IPS-20b (cell line): ENCODE measurements at regions not wholly inside any gene's neighbourhood (a gene's known extent, or its start where the extent isn't known, plus 50 kb on each side); places are given as distances from the start of the nearest gene placed in this dataset.

ENCODE experiments used
- H3K27ac ChIP-seq: one replicate; pipeline ENCODE4 v1.5.1; 2013; ENCODE audit warnings: low read length
- H3K27me3 ChIP-seq: 2 replicates; pipeline ENCODE4 v1.6.1; 2013; ENCODE audit warnings: mild to moderate bottlenecking, low read length, inconsistent platforms; ENCODE audit not compliant: insufficient read depth
- H3K36me3 ChIP-seq: 2 replicates; pipeline ENCODE4 v1.6.1; 2013; ENCODE audit warnings: low read depth, mild to moderate bottlenecking, inconsistent platforms, low read length, moderate library complexity; ENCODE audit not compliant: insufficient read depth
- H3K4me1 ChIP-seq: 2 replicates; pipeline ENCODE4 v1.6.1; 2013; ENCODE audit warnings: mild to moderate bottlenecking, control low read depth, inconsistent platforms, low read length, moderate library complexity; ENCODE audit not compliant: insufficient read depth
- H3K4me3 ChIP-seq: 2 replicates; pipeline ENCODE4 v1.5.1; 2013; ENCODE audit warnings: mild to moderate bottlenecking, low read length, inconsistent platforms
- H3K9ac ChIP-seq: 2 replicates; pipeline ENCODE4 v1.6.1; 2013; ENCODE audit warnings: low read depth, mild to moderate bottlenecking, inconsistent platforms, low read length, moderate library complexity
- H3K9me3 ChIP-seq: 2 replicates; pipeline ENCODE4 v1.6.1; 2013; ENCODE audit warnings: mild to moderate bottlenecking, low read depth, low read length, inconsistent platforms; ENCODE audit not compliant: insufficient read depth

DNA sequence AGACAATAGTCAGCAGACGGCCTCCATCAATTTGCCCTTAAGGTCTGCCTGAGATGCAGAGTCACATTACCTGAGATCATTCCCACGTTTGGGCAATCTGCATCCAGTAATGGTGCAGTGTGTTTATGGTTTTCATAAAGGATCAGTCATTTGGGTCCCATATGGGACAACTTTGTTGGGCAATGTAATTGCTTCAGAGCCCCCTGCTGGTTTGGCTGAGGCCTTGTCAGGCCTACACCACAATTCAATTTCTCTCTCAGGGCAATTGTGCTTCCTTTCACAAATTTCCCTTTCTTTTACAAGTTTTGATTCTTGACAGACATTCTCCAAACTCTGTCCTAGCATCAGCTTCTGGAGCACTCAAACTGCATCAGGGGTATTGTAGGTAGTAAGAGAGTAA lies 191.2 kb upstream of the SSTR1 start:
- Histone ChIP-seq H3K27ac (no peak overlapping the region), H3K27me3 (no peaks in the 10 kb centered on the region), H3K36me3 (peaks cover 6% of the 10 kb centered on the region; the same call in 1 of the 2 replicates), H3K9me3 (peaks cover 29% of the 10 kb centered on the region), H3K4me1 (no peaks in the 10 kb centered on the region), H3K9ac (no peak overlapping the region), H3K4me3 (no peak overlapping the region)

DNA sequence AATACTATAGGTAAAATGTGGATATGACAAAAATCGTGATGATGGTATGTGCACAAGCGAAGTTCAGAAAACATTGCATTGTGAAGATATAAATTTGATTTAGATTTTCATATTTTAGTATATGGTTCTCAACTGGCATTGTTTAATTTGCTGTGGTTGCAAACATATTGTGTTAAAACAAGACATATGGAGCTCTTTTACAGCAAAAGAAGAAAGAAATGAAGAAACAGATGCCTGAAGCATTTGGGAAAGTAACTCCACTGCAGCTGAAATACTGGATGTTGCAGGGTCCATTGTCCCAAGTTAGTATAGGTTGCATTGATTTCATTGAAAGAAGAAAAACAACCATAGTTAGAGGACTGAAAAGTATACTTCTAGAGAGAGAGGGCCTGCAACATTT lies 185.8 kb upstream of the SSTR1 start:
- no peaks in the 10 kb centered on the region for H3K36me3 ChIP-seq
- no peak overlapping the region for H3K27ac ChIP-seq
- H3K27me3 ChIP-seq = no peaks in the 10 kb centered on the region
- H3K4me3 ChIP-seq = no peak overlapping the region
- H3K4me1 ChIP-seq = no peaks in the 10 kb centered on the region
- no peaks in the 10 kb centered on the region for H3K9me3 ChIP-seq
- no peak overlapping the region for H3K9ac ChIP-seq

DNA sequence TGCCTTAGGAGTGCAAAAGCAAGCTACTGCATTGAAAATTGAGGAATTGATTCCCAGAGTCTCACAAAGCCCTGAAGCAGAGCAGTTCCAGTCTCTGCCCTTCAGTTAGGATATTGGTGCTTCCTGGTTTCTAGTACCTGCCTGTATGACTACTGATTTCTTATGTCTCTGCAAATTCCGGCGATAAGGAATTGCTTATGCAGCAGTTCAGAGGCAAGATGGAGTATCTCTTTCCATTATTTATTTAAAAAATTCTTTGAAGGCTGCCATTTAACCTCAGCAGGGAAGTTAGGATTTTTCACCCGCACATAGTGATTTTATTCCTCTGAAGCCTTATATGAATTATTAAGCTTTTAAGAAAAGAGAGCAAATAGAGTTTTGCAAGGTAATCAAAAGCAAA lies 184.9 kb upstream of the SSTR1 start:
- Histone ChIP-seq H3K4me1 (no peaks in the 10 kb centered on the region), H3K4me3 (no peak overlapping the region), H3K9me3 (no peaks in the 10 kb centered on the region), H3K9ac (no peak overlapping the region), H3K27ac (no peak overlapping the region), H3K36me3 (no peaks in the 10 kb centered on the region), H3K27me3 (no peaks in the 10 kb centered on the region)

DNA sequence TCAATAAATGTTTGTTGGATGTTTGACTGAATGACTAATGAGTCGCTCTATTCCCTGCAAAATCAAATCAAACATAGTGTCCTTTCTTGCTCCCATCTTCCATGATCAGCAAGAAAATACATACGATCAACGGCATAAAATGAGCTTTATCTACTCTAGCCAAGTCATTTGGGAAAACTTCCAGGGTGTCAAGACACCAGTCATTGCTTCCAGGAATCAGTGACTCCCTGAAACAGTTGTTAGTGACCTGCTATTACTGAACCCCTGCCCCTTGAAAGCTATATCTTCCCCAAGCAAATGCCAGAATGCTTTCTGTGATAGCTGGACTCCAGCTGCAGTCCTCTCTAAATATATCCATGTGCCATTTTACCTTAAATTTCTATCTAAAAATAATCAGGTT lies 169.5 kb upstream of the SSTR1 start:
- Histone ChIP-seq H3K27ac (no peak overlapping the region), H3K9me3 (no peaks in the 10 kb centered on the region)

DNA sequence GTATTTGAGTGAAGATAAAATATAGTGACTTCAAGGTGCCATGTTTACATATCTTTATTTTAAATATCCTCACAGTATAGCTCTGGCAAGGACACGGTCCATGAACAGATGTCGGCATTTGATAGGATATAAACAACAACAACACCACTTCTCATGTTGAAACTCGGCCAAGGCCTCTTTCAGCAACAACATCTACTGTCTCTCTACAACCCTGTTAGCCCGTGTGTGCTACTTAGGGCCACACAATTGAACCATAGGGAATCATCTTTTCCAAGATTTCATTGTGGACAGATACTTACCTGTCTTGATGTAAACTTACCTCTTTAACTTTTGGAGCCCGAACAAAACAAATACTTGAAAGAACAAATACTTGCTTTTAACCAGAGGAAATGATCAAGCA lies 168.7 kb upstream of the SSTR1 start:
- H3K27ac ChIP-seq = no peak overlapping the region
- H3K27me3 ChIP-seq = no peaks in the 10 kb centered on the region
- peaks cover 5% of the 10 kb centered on the region for H3K4me1 ChIP-seq
- H3K9ac ChIP-seq = no peak overlapping the region
- no peaks in the 10 kb centered on the region for H3K9me3 ChIP-seq
- H3K4me3 ChIP-seq = no peak overlapping the region
- H3K36me3 ChIP-seq = no peaks in the 10 kb centered on the region

More for the DNA sequence above, 169.5 kb upstream of the SSTR1 start:
- peaks cover 5% of the 10 kb centered on the region for H3K4me1 ChIP-seq
- no peaks in the 10 kb centered on the region for H3K27me3 ChIP-seq
- H3K36me3 ChIP-seq = no peaks in the 10 kb centered on the region
- H3K4me3 ChIP-seq = no peak overlapping the region
- no peak overlapping the region for H3K9ac ChIP-seq

DNA sequence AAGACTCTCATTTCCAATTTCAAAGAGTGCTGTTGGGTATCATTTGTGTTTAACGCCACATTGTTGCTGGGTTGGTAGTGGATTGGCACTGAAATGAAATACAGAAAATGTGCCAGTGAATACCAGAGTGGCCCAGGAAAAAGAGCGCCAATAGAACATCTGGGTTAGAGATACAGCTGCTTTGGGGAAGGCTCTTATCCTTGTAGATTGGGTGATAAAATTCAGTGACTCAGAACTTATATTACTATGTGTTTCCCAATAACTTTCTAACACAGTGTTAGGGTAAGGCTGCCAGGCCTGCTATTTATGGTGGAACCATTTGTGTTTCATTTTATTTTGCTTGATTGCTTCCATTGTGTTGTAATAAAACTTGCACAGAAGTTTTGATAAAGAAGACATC lies 168.2 kb upstream of the SSTR1 start:
- Histone ChIP-seq H3K4me1 (peaks cover 5% of the 10 kb centered on the region), H3K36me3 (no peaks in the 10 kb centered on the region), H3K9me3 (no peaks in the 10 kb centered on the region), H3K9ac (no peak overlapping the region), H3K4me3 (no peak overlapping the region), H3K27me3 (no peaks in the 10 kb centered on the region), H3K27ac (no peak overlapping the region)

DNA sequence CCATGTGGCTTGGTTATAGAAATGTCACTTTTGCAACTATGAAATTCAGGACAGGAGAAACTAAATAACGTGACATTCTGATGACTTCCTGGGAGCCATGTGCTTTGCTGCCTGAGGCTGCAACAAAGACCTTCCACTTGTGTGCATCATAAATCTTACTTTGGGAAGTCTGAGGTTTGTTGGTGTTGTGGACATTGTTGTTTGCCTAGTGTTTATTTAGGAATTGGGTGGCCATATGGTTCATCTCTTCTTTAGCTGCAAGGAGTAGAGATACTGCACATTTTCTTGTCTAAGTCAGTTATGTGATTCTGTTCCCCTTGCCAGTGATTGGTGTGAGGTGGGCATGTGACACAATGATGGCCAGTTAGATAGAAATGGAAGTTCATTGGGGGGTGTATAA lies 167.3 kb upstream of the SSTR1 start:
- Histone ChIP-seq H3K36me3 (no peaks in the 10 kb centered on the region), H3K9ac (no peak overlapping the region), H3K4me3 (no peak overlapping the region), H3K27me3 (no peaks in the 10 kb centered on the region), H3K27ac (no peak overlapping the region), H3K4me1 (peaks cover 5% of the 10 kb centered on the region), H3K9me3 (no peaks in the 10 kb centered on the region)

DNA sequence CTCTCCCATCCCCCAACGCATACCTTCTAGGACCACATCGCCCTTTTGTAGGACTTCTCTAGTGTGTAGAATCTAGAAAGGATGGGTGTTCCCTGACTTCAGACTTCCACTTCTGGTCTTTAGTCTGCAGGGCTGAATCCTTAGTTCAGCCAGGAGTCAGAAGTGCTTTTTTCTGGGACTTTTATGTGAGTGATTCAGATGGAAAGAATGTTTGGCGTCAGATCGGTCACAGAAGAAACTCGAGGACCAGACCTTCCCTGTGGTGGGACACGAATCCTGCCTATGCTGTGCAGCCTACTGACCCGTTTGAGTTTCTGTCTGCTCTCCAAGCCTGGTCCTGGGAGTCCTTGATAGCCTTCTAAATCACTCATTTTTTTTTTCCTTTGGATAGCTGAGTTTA lies 165.4 kb upstream of the SSTR1 start:
- no peaks in the 10 kb centered on the region for H3K27me3 ChIP-seq
- H3K4me1 ChIP-seq = peaks cover 11% of the 10 kb centered on the region
- H3K27ac ChIP-seq = no peak overlapping the region
- no peak overlapping the region for H3K4me3 ChIP-seq
- no peaks in the 10 kb centered on the region for H3K9me3 ChIP-seq
- no peak overlapping the region for H3K9ac ChIP-seq
- H3K36me3 ChIP-seq = no peaks in the 10 kb centered on the region

DNA sequence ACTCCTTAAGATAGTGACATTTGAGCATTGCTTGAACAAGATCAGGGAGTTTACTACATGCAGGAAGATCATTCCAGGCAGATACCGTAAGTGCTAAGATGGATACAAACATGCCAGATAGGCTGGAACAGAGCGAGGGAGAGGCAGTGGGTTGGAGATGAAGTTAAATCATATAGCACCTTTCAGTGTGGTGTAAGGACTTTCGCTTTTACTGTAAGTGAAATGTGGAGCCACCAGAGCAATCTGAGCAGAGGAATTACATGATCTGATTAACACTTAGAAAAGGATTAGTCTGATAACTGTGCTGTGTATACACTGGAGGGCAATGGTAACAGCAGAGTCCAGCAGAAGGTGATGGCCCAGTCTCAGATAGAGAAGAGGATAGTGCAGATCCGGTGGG lies 163.0 kb upstream of the SSTR1 start:
- Histone ChIP-seq H3K36me3 (no peaks in the 10 kb centered on the region), H3K4me3 (no peak overlapping the region), H3K9me3 (no peaks in the 10 kb centered on the region), H3K4me1 (peaks cover 19% of the 10 kb centered on the region), H3K27ac (no peak overlapping the region), H3K9ac (no peak overlapping the region), H3K27me3 (no peaks in the 10 kb centered on the region)

DNA sequence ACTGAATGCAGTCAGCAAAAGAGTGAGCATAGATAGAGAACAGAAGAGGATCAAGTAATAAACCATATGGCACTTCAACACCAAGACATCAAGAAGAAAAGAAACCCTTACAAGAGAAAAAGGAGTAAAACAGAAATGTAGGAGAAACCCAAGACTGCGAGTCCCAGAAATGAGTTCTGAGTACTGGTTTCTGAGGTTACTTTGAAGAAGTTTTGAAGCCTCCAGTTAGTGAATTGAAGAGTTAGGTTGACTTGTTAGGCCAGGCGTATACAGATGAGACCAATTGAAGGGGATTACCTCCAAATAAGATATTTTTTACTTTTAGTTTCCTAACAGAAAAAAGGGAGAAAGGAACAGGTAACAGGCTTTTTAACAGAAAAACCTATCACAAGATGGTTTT lies 162.2 kb upstream of the SSTR1 start:
- no peaks in the 10 kb centered on the region for H3K36me3 ChIP-seq
- peaks cover 19% of the 10 kb centered on the region for H3K4me1 ChIP-seq
- no peaks in the 10 kb centered on the region for H3K27me3 ChIP-seq
- no peak overlapping the region for H3K9ac ChIP-seq
- H3K4me3 ChIP-seq = no peak overlapping the region
- no peaks in the 10 kb centered on the region for H3K9me3 ChIP-seq
- no peak overlapping the region for H3K27ac ChIP-seq

DNA sequence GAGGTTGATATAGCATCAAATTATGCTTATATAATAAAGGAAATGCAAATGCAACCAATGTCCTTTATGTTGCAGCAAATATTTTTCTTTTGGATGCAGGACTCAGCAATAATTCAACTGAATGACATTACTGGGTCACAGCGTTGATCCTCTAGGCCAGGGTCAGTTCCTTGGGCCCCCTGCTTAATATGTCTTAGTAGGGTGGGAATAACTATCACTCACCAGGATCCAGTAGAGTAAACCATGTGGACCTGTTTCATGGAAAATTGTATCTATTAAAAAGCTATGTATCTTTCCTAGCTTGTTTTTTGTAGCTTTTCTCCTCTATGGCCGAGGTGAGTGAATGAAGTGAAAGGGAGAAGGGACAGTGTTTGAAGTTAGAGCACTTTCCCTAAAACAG lies 161.5 kb upstream of the SSTR1 start:
- Histone ChIP-seq H3K36me3 (no peaks in the 10 kb centered on the region), H3K9ac (no peak overlapping the region), H3K4me1 (peaks cover 19% of the 10 kb centered on the region), H3K4me3 (no peak overlapping the region), H3K9me3 (no peaks in the 10 kb centered on the region), H3K27ac (no peak overlapping the region), H3K27me3 (no peaks in the 10 kb centered on the region)

DNA sequence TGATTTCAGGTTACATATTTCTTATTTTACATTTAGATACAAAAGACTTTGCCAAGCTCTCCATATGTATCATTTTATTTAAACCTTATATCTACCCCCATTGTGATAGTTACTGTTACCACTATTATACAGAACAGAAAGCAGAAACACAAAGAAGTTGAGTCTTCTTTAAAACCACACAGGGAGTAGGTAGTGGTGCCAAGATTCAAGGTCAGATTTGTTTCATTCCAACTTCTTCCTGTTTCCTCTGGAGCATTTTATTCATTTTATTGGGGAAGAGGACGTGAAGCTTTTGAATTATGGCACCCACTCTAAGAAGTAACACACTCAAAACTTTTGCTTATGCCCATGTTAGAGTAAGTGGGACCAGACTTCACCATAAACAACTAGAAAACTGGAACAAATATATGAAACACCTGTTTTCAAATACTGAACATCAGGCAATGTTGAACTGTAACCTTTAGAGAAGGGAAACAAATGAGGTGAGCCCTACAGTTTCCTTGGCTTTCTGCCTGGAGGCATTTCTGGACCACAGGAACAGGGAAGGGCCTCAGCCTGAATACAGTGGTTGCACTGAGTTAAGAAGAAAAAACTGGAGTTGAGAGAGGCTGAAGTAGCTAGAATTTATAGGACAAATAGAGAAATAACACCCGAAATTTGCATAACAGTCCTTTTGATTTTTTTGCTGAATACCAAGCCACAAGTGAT lies 160.4 kb upstream of the SSTR1 start:
- Histone ChIP-seq H3K4me3 (no peak overlapping the region), H3K9ac (no peak overlapping the region), H3K9me3 (no peaks in the 10 kb centered on the region), H3K4me1 (peaks cover 17% of the 10 kb centered on the region), H3K27ac (no peak overlapping the region), H3K27me3 (no peaks in the 10 kb centered on the region), H3K36me3 (no peaks in the 10 kb centered on the region)
